Stimulated activated CD4-positive, alpha-beta T cell treated with anti-CD3 and anti-CD28 coated beads, Interleukin-4, amount 100 ng/mL, for 4 hours (primary cell): ENCODE measurements at regions not wholly inside any gene's neighbourhood (a gene's known extent, or its start where the extent isn't known, plus 50 kb on each side); places are given as distances from the start of the nearest gene placed in this dataset.

ENCODE experiments used
- DNase-seq, 2 experiments: peaks; one replicate each; pipeline ENCODE4 v3.0.0-alpha.2; 2020

- DNase-seq, result no peak
These were observed 129.6 kb upstream of the PRLR start for GRCh38 chr5:35359859-35360258.

GRCh38 chr5:35357973-35358372, 127.7 kb upstream of the PRLR start:
- DNase-seq, result no peak

- DNase-seq, result no peak
These were observed 126.4 kb upstream of the PRLR start for GRCh38 chr5:35356725-35357124.

GRCh38 chr5:35354751-35355150, 124.5 kb upstream of the PRLR start:
- DNase-seq, result no peak

- DNase-seq, result no peak
These were observed 114.9 kb upstream of the PRLR start for GRCh38 chr5:35345222-35345621.

- no peak for DNase-seq
These were observed 112.4 kb upstream of the PRLR start for GRCh38 chr5:35342664-35343063.

- no peak for DNase-seq
These were observed 110.9 kb upstream of the PRLR start for GRCh38 chr5:35341189-35341588.

- DNase-seq, result no peak
These were observed 109.4 kb upstream of the PRLR start for GRCh38 chr5:35339616-35340100.

GRCh38 chr5:35339006-35339405, 108.7 kb upstream of the PRLR start:
- DNase-seq, result no peak

- no peak for DNase-seq
These were observed 107.8 kb upstream of the PRLR start for GRCh38 chr5:35338157-35338453.

GRCh38 chr5:35337340-35338156, 107.3 kb upstream of the PRLR start:
- no peak for DNase-seq

- no peak for DNase-seq
These were observed 105.9 kb upstream of the PRLR start for GRCh38 chr5:35336230-35336629.

GRCh38 chr5:35335752-35336151, 105.5 kb upstream of the PRLR start:
- no peak for DNase-seq

- no peak for DNase-seq
These were observed 103.1 kb upstream of the PRLR start for GRCh38 chr5:35333366-35333765.

GRCh38 chr5:35331956-35332950, 102.0 kb upstream of the PRLR start:
- no peak for DNase-seq

GRCh38 chr5:35325836-35326235, 95.5 kb upstream of the PRLR start:
- DNase-seq, result no peak

GRCh38 chr5:35324679-35325078, 94.4 kb upstream of the PRLR start:
- DNase-seq, result no peak

GRCh38 chr5:35324201-35324600, 93.9 kb upstream of the PRLR start:
- no peak for DNase-seq

GRCh38 chr5:35320029-35320428, 89.7 kb upstream of the PRLR start:
- DNase-seq, result no peak

- DNase-seq, result peak; percentile 7 to 55
These were observed 89.2 kb upstream of the PRLR start for GRCh38 chr5:35319333-35320002.

- no peak for DNase-seq
These were observed 87.3 kb upstream of the PRLR start for GRCh38 chr5:35317586-35317985.

- DNase-seq, result no peak
These were observed 86.5 kb upstream of the PRLR start for GRCh38 chr5:35316611-35317274.

GRCh38 chr5:35313291-35313690, 83.0 kb upstream of the PRLR start:
- no peak for DNase-seq
